ENCODE measurements at regions not wholly inside any gene's neighbourhood (a gene's known extent, or its start where the extent isn't known, plus 50 kb on each side); places are given as distances from the start of the nearest gene placed in this dataset.

DNA sequence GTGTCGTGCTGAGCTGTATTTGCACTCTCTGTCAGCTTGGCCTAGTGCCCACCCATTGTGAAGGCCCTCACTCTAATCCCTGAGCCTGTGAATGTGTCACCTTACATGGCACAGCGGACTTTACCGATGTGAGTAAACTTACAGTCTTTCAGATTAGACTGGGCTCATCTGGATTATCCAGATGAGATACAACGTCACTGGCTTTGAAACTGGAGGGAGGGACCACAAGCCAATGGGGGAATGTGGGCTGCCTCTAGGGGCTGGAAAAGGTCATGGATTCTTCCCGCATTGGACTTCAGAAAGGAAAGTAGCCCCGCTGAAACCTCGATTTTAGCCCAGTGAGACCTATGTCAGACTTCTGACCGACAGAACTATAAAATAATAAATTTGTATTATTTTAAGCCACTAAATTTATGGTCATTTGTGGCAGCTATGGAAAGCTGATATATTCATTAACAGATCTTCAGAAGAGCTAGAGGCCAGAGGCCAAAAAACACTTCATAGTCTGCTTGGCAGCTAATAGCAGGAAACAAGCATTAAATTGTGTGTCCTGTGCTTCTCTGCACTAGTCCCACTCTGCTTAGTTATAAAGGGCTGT is 139.0 kb upstream of the GAS1 start:
- Histone ChIP-seq H3K4me3 (replicated peaks in 1 of 3; ENCODE audit: insufficient read depth in 1 of 3, low read depth in 1 of 3, low read length in 3 of 3) (no peak overlapping the region), H3K4me1 (ENCODE audit: control insufficient read depth, extremely low read depth, insufficient read depth, low read length) (no peaks in the 10 kb centered on the region), H3K79me2 (ENCODE audit: control insufficient read depth, insufficient read depth, low read length) (no peaks in the 10 kb centered on the region), H3K27me3 (ENCODE audit: control insufficient read depth in 2 of 2, insufficient read depth in 2 of 2, low read length in 2 of 2) (no peaks in the 10 kb centered on the region), H3K36me3 (ENCODE audit: control insufficient read depth in 2 of 2, extremely low read depth in 1 of 2, insufficient read depth in 2 of 2, low read length in 2 of 2) (no peaks in the 10 kb centered on the region), H3K9ac (replicated peaks; ENCODE audit: extremely low read depth, insufficient read depth, low read length) (no peak overlapping the region), H3K9me3 (replicated peaks; ENCODE audit: control insufficient read depth, insufficient read depth, low read length) (peaks cover 3% of the 10 kb centered on the region), H3K9me1 (replicated peaks; ENCODE audit: control insufficient read depth, extremely low read depth, insufficient read depth, low read length) (no peaks in the 10 kb centered on the region), H3K27ac (ENCODE audit: insufficient read depth, low read depth, low read length) (no peak overlapping the region), H2AFZ (ENCODE audit: low read depth, low read length) (no peak overlapping the region), H4K20me1 (replicated peaks; ENCODE audit: control insufficient read depth, extremely low read depth, insufficient read depth, low read length) (no peaks in the 10 kb centered on the region), H3K4me2 (ENCODE audit: insufficient read depth, low read length) (no peak overlapping the region)
- DNase-seq (ENCODE audit: low read depth, low spot score) (no peak), FAIRE-seq (no peak)
- no TSS peak for BruUV-seq (replicated peaks)
- intact Hi-C loops (cut with micrococcal nuclease) (no loop called here), dilution Hi-C loops (cut with MboI; ENCODE audit: extremely low pct_ligation_motif_present, low sequenced_read_pairs) (no loop called here)
- TF ChIP-seq POLR2A (IDR thresholded peaks at IDR 0.05; ENCODE audit: low read depth, low read length) = no peak
- no peak for TF ChIP-seq FOS (IDR thresholded peaks at IDR 0.05; ENCODE audit: borderline replicate concordance, insufficient read depth, low read length)
- no peak for TF ChIP-seq EZH2 (IDR thresholded peaks at IDR 0.05; ENCODE audit: borderline replicate concordance, low read depth, low read length, severe bottlenecking)
- TF ChIP-seq MYC (IDR thresholded peaks at IDR 0.05; ENCODE audit: low read depth, low read length) = no peak
- TF ChIP-seq, protein P1, sequence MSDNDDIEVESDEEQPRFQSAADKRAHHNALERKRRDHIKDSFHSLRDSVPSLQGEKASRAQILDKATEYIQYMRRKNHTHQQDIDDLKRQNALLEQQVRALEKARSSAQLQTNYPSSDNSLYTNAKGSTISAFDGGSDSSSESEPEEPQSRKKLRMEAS (IDR thresholded peaks at IDR 0.05; ENCODE audit: insufficient read depth, insufficient read length) = no peak
- no peak for TF ChIP-seq JUN (IDR thresholded peaks at IDR 0.05; ENCODE audit: borderline replicate concordance, insufficient read depth, insufficient read length, low read depth)
- TF ChIP-seq GATA2 (IDR thresholded peaks at IDR 0.05; ENCODE audit: insufficient read depth, insufficient read length, low read depth, low read length) = no peak
- TF ChIP-seq POLR2AphosphoS5 (IDR thresholded peaks at IDR 0.05; ENCODE audit: insufficient read depth, low read depth, low read length) = no peak
- TF ChIP-seq, protein P2, sequence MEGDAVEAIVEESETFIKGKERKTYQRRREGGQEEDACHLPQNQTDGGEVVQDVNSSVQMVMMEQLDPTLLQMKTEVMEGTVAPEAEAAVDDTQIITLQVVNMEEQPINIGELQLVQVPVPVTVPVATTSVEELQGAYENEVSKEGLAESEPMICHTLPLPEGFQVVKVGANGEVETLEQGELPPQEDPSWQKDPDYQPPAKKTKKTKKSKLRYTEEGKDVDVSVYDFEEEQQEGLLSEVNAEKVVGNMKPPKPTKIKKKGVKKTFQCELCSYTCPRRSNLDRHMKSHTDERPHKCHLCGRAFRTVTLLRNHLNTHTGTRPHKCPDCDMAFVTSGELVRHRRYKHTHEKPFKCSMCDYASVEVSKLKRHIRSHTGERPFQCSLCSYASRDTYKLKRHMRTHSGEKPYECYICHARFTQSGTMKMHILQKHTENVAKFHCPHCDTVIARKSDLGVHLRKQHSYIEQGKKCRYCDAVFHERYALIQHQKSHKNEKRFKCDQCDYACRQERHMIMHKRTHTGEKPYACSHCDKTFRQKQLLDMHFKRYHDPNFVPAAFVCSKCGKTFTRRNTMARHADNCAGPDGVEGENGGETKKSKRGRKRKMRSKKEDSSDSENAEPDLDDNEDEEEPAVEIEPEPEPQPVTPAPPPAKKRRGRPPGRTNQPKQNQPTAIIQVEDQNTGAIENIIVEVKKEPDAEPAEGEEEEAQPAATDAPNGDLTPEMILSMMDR (IDR thresholded peaks at IDR 0.05; ENCODE audit: extremely low read depth in 1 of 2, insufficient read depth in 1 of 2, low read depth in 1 of 2, low read length in 2 of 2) = no peak
- POLR2A ChIA-PET = no interaction called here
- CTCF ChIA-PET = no interaction called here

Measured in endothelial cell of umbilical vein (primary cell).